Kidney tubule cell (primary cell): ENCODE measurements at regions not wholly inside any gene's neighbourhood (a gene's known extent, or its start where the extent isn't known, plus 50 kb on each side); places are given as distances from the start of the nearest gene placed in this dataset.
A peak's percentile ranks its signal among the peaks of the same experiment; 100 is the strongest.
"Not testable (repeated sequence)": the region's sequence is repeated elsewhere in the genome, so short reads cannot be mapped to it uniquely, and the experiment has no call there.

ENCODE experiments used
- DNase-seq: peaks from one replicate; pipeline ENCODE4 v3.0.0-alpha.2; 2018; ENCODE audit warnings: low spot score

GRCh38 chr7:76849887-76850563, 182.1 kb downstream of the SPDYE17 start:
- DNase-seq: peak; percentile 32

DNA sequence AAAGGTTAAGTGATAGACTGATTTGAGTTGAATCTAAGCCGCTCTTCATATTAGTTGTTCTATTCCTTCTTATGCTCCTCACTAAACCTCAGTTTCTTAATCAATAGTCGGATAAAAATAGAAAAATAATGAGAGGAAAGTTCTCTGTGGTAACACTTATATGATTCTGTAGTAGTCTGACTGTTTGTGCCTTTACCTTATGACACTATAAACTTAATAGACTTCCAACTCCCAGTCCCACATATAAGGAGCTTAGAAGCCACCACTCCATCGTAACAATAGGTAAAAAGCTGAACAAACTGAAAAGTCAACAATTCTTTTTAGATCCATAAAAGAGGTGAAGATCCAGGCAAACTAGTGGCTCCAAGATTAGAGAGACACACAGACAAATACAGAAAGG, 192.3 kb downstream of the SPDYE17 start:
- not testable (repeated sequence) for DNase-seq

GRCh38 chr7:76839214-76839613, 192.9 kb downstream of the SPDYE17 start:
- not testable (repeated sequence) for DNase-seq

- DNase-seq: not testable (repeated sequence)
Measured at GRCh38 chr7:76838357-76838756, 193.8 kb downstream of the SPDYE17 start.

GRCh38 chr7:76829233-76829632, 202.2 kb upstream of the POMZP3 start:
- DNase-seq: not testable (repeated sequence)

DNA sequence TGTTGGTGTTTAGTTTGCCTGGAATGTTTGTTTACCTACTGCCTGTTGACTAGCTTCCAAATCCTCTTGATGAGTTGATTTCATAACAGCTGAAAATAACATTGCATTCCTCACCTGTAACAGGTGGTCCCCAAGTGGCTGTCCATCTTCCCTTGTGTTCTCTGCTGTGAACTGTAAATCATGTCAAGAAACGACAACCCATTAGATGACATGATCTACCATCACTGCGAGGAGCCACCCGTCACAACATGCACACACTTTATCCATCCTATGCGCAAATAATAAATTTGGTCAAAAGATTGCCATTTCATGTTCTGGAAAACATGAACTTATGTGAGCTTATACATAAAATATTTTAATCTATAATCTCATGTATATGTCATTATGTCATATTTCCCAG, 199.1 kb upstream of the POMZP3 start:
- not testable (repeated sequence) for DNase-seq

DNA sequence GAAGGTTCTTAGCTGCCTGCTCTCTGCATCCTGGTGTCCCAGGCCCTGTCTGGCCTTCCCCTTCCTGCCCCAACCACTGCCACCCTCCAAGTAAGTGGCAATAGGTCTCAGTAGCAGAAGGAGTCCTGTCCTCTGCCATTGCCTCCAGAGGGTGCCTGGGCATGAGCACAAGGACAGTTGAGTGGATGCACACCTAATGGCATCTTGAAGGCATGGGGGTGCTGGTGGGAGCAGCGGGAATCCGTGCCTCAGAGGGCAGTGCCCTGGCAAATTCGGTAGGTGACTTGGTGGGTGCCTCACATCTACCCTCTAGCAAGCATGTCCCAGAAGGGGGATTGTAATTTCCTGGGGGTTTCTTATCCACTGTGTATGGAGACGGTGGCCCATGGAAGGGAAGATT, 182.8 kb upstream of the POMZP3 start:
- DNase-seq: not testable (repeated sequence)

GRCh38 chr7:76807588-76808100, 180.6 kb upstream of the POMZP3 start:
- not testable (repeated sequence) for DNase-seq

DNA sequence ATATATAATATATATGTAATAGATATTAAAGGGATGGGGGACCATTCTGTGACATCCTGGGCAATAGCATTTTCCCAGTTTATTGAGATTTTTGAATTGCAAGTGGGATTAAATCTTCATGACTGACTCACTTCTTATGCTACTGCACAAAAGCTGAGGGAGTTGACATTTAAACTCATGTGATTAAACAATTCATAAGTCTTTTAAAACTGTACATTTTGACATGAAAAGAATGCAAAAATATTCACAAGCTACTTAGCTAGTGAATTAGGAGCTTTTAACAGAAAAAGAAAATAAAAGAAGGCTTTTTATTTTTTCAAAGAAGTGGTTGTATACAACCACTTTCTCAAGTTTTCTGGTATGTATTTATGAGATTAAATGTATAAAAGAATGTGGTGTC, 179.4 kb upstream of the POMZP3 start:
- not testable (repeated sequence) for DNase-seq

- DNase-seq: not testable (repeated sequence)
Measured at GRCh38 chr7:76806010-76806409, 178.9 kb upstream of the POMZP3 start.

- DNase-seq: not testable (repeated sequence)
Measured at GRCh38 chr7:76805262-76805661, 178.2 kb upstream of the POMZP3 start.

GRCh38 chr7:76797639-76798038, 170.6 kb upstream of the POMZP3 start:
- DNase-seq: not testable (repeated sequence)

DNA sequence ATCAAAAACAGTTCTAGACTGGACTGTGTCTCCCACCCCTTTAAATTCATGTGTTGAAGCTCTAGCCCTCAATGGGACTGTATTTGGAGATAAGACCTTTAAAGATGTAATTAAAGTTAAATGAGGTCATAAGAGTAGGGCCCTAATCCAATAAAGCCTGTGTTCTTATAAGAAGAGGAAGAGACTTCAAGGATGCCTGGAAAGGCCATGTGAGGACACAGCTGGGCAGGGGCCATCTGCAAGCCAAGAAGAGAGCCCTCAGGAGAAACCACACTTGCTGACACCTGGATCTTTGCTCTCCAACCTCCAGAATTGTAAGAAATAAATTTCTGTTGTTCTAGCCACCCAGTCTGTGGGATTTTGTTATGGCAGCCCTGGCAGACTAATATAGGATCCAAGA, 153.6 kb upstream of the POMZP3 start:
- DNase-seq: not testable (repeated sequence)

DNA sequence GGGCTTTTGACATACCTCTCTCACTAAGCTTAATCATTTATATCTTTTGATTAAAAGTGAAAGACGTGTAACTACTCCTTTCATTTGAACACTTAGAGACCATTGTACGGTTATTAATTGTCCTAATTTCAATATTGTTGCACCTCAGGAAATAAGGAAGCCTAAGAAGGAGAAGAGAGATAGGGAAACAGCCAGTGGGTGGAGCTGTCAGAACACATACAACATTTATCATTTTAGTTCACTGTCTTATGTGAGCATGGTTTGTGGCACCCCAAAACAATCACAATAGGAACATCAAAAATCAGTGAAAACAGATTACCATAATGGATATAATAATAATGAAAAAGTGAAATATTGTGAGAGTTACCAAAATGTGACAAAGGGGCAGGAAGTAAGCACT, 147.2 kb upstream of the POMZP3 start:
- DNase-seq: not testable (repeated sequence)

GRCh38 chr7:76771980-76772379, 144.9 kb upstream of the POMZP3 start:
- not testable (repeated sequence) for DNase-seq

DNA sequence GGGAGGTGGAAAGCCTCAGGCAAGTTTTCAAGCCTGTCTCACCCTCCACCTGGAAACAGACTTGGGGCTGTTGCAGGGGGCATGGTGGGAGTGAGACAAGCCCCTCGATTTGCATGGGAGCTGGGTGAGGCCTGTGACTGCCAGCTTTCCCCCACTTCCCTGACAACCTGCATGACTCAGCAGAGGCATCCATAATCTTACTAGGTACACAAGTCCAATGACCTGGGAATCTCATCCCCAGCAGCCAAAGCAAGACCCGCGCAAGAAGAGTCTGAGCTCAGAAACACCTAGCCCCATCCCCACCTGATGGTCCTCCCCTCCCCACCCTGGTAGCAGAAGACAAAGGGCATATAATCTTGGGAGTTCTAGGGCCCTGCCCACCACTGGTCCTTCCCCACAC, 136.9 kb upstream of the POMZP3 start:
- not testable (repeated sequence) for DNase-seq

DNA sequence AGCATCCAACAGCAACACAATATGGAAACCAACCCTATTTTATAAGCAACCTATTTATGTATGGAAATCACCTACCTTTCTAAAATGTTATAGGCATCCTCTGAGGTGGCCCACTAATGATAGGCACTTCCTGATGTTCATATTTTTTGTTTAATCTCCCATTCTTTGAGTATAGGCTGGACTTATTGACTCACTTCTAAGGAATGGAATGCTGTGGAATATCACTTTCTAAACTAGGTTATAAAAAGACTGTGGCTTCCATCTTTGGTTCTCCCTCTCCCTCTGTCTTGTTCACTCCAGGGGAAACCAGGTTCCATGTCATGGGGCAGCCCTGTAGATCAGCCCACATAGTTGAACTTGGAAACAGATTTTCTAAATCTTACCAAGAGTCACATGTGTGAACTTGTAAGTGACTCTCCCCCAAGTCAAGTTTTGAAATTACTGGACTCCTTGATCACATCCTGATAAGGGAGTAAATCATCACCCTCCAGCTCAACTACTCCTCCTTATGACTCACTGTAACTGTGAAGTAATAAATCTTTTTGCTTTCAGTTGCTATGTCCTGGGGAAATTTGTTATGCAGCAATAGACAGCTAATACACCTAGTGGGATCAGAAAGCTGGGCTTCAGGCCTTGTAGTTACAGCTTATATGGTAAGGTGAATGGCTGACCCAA, 133.6 kb upstream of the POMZP3 start:
- peak; percentile 63 for DNase-seq

GRCh38 chr7:76739538-76739937, 112.5 kb upstream of the POMZP3 start:
- DNase-seq: not testable (repeated sequence)

- DNase-seq: not testable (repeated sequence)
Measured at GRCh38 chr7:76736724-76737123, 109.6 kb upstream of the POMZP3 start.

DNA sequence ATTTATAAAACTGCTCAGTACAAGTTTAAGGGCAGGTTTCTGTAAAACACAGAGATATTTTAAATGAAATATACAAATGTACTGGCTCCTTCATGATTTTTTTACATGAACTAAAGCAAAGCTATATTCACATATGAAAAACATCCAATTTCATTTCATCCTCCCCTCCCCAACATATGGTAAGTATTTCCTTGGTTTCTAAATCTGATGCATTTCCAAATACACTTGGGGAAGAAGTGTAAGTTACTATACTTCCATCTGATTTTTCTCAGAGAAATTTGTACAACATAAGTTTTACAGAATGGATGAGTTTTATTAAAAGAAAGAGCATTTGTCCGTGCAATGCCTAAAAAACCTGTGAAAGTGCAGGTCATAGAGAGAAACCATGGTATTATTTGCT, 109.0 kb upstream of the POMZP3 start:
- not testable (repeated sequence) for DNase-seq

- DNase-seq: not testable (repeated sequence)
Measured at GRCh38 chr7:76735668-76736067, 108.6 kb upstream of the POMZP3 start.

GRCh38 chr7:76728571-76728974, 101.5 kb upstream of the POMZP3 start:
- DNase-seq: not testable (repeated sequence)

DNA sequence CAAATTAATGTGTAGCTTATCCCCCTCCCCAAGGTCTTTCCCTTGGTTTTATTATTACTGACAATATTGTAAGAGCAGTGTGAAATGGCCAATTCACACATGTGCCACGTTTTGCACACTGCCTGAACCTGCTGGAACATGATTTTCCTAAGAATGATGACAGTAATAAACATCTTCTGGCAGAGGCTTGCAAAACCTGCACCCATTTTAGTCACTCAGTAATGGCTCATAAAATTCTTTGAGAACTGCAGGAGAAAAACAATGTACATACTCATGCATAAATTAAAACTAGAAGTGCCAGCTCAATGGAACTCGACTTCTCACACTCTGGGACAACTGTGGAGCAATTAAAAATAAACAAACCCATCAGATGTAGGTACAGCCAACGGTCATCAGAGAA, 96.8 kb upstream of the POMZP3 start:
- DNase-seq: not testable (repeated sequence)
